H9 (cell line): ENCODE measurements at regions not wholly inside any gene's neighbourhood (a gene's known extent, or its start where the extent isn't known, plus 50 kb on each side); places are given as distances from the start of the nearest gene placed in this dataset.
A peak's percentile ranks its signal among the peaks of the same experiment; 100 is the strongest.

ENCODE experiments used
- DNase-seq: peaks from one replicate; pipeline ENCODE4 v3.0.0-alpha.2; 2017
- H2AFZ ChIP-seq: one replicate; pipeline ENCODE4 v1.6.1; 2013; ENCODE audit warnings: mild to moderate bottlenecking, low read length, control low read depth, moderate library complexity
- H2AK5ac ChIP-seq: 2 replicates; pipeline ENCODE4 v1.6.1; 2013; ENCODE audit warnings: low read length, control low read depth, mixed read lengths; ENCODE audit not compliant: insufficient read length
- H2BK120ac ChIP-seq: one replicate; pipeline ENCODE4 v1.6.1; 2013; ENCODE audit warnings: low read depth, mild to moderate bottlenecking, low read length, control low read depth, inconsistent platforms; ENCODE audit not compliant: poor library complexity, severe bottlenecking
- H2BK12ac ChIP-seq: 2 replicates; pipeline ENCODE4 v1.6.1; 2013; ENCODE audit warnings: low read length, control low read depth, mixed read lengths, low read depth; ENCODE audit not compliant: insufficient read length
- H2BK15ac ChIP-seq: 2 replicates; pipeline ENCODE4 v1.6.1; 2013; ENCODE audit warnings: low read depth, low read length, control low read depth
- H2BK20ac ChIP-seq: one replicate; pipeline ENCODE4 v1.6.1; 2013; ENCODE audit warnings: low read depth, mild to moderate bottlenecking, low read length, control low read depth, inconsistent platforms; ENCODE audit not compliant: poor library complexity, severe bottlenecking
- H2BK5ac ChIP-seq: 2 replicates; pipeline ENCODE4 v1.6.1; 2013; ENCODE audit warnings: low read length, control low read depth, mixed read lengths; ENCODE audit not compliant: insufficient read length
- H3K14ac ChIP-seq: 2 replicates; pipeline ENCODE4 v1.6.1; 2013; ENCODE audit warnings: low read length, control low read depth; ENCODE audit not compliant: insufficient read depth
- H3K18ac ChIP-seq: 2 replicates; pipeline ENCODE4 v1.6.1; 2013; ENCODE audit warnings: low read depth, mild to moderate bottlenecking, mixed read lengths, low read length, control low read depth; ENCODE audit not compliant: insufficient read length
- H3K23ac ChIP-seq: 2 replicates; pipeline ENCODE4 v1.6.1; 2013; ENCODE audit warnings: low read length, control low read depth, mixed read lengths, low read depth; ENCODE audit not compliant: insufficient read length
- H3K23me2 ChIP-seq: 2 replicates; pipeline ENCODE4 v1.6.1; 2013; ENCODE audit warnings: low read depth, mild to moderate bottlenecking, mixed read lengths, low read length, control low read depth; ENCODE audit not compliant: insufficient read length, poor library complexity, severe bottlenecking
- H3K27ac ChIP-seq: 2 replicates; pipeline ENCODE4 v1.5.1; 2013; ENCODE audit warnings: low read length, control low read depth, mixed read lengths, low read depth; ENCODE audit not compliant: insufficient read length
- H3K27me3 ChIP-seq: 2 replicates; pipeline ENCODE4 v1.6.1; 2013; ENCODE audit warnings: low read length, control low read depth, inconsistent platforms; ENCODE audit not compliant: insufficient read depth
- H3K4ac ChIP-seq: 2 replicates; pipeline ENCODE4 v1.6.1; 2013; ENCODE audit warnings: low read depth, mild to moderate bottlenecking, control low read depth, inconsistent platforms, low read length, moderate library complexity
- H3K4me1 ChIP-seq: 2 replicates; pipeline ENCODE4 v1.6.1; 2013; ENCODE audit warnings: low read length, control low read depth, inconsistent platforms; ENCODE audit not compliant: insufficient read depth
- H3K4me2 ChIP-seq: 2 replicates; pipeline ENCODE4 v1.6.1; 2013; ENCODE audit warnings: low read length, control low read depth, mixed read lengths; ENCODE audit not compliant: insufficient read length, insufficient read depth
- H3K56ac ChIP-seq: 2 replicates; pipeline ENCODE4 v1.6.1; 2013; ENCODE audit warnings: low read depth, mild to moderate bottlenecking, mixed read lengths, low read length, control low read depth; ENCODE audit not compliant: insufficient read length
- H3K79me1 ChIP-seq: 2 replicates; pipeline ENCODE4 v1.6.1; 2013; ENCODE audit warnings: low read depth, mild to moderate bottlenecking, moderate library complexity, low read length, control low read depth, inconsistent platforms; ENCODE audit not compliant: insufficient read depth, poor library complexity, severe bottlenecking
- H3K79me2 ChIP-seq: 2 replicates; pipeline ENCODE4 v1.6.1; 2013; ENCODE audit warnings: low read length, control low read depth, inconsistent platforms; ENCODE audit not compliant: insufficient read depth
- H3K9ac ChIP-seq: 2 replicates; pipeline ENCODE4 v1.6.1; 2013; ENCODE audit warnings: low read length, control low read depth, mixed read lengths; ENCODE audit not compliant: insufficient read length; ENCODE audit errors: extremely low read depth
- H3K9me3 ChIP-seq: one replicate; pipeline ENCODE4 v1.6.1; 2013; ENCODE audit warnings: low read depth, low read length, inconsistent platforms; ENCODE audit not compliant: control insufficient read depth
- H3T11ph ChIP-seq: one replicate; pipeline ENCODE4 v1.6.1; 2013; ENCODE audit warnings: mild to moderate bottlenecking, low read length, control low read depth, inconsistent platforms
- H4K20me1 ChIP-seq: one replicate; pipeline ENCODE4 v1.6.1; 2013; ENCODE audit not compliant: control insufficient read depth, insufficient read length, insufficient read depth
- H4K5ac ChIP-seq: 2 replicates; pipeline ENCODE4 v1.6.1; 2013; ENCODE audit warnings: low read depth, mild to moderate bottlenecking, mixed read lengths, low read length, control low read depth; ENCODE audit not compliant: insufficient read length
- H4K8ac ChIP-seq: replicated peaks from 2 replicates; pipeline ENCODE4 v1.6.1; 2013; ENCODE audit warnings: low read length, control low read depth, mixed read lengths, low read depth; ENCODE audit not compliant: insufficient read length
- H4K91ac ChIP-seq: 2 replicates; pipeline ENCODE4 v1.6.1; 2013; ENCODE audit warnings: low read depth, mild to moderate bottlenecking, moderate library complexity, mixed read lengths, low read length, control low read depth; ENCODE audit not compliant: insufficient read length
- H3K27ac Mint-ChIP-seq, 3 experiments: 2 replicates in 2 of 3; 3 replicates in 1 of 3; pipeline ENCODE4 v1.8.0; 2020 to 2021; ENCODE audit warnings: mixed read lengths in 3 of 3, mild to moderate bottlenecking in 1 of 3, moderate library complexity in 1 of 3
- H3K27me3 Mint-ChIP-seq: 2 replicates; pipeline ENCODE4 v1.8.0; 2021; ENCODE audit warnings: low read depth, mild to moderate bottlenecking, moderate library complexity, mixed read lengths
- H3K36me3 Mint-ChIP-seq, 3 experiments: 2 replicates in 2 of 3; 3 replicates in 1 of 3; pipeline ENCODE4 v1.8.0; 2020 to 2021; ENCODE audit warnings: low read depth in 3 of 3, mixed read lengths in 3 of 3; ENCODE audit not compliant: insufficient read depth in 1 of 3
- H3K4me1 Mint-ChIP-seq, 2 experiments: 2 replicates each; pipeline ENCODE4 v1.8.0; 2020; ENCODE audit warnings: mixed read lengths in 2 of 2
- H3K4me3 Mint-ChIP-seq, 2 experiments: 2 replicates in 1 of 2; 3 replicates in 1 of 2; pipeline ENCODE4 v1.8.0; 2020 to 2021; ENCODE audit warnings: mild to moderate bottlenecking in 2 of 2, mixed read lengths in 2 of 2, moderate library complexity in 1 of 2
- H3K9me3 Mint-ChIP-seq, 2 experiments: 2 replicates in 1 of 2; 3 replicates in 1 of 2; pipeline ENCODE4 v1.8.0; 2020; ENCODE audit warnings: mild to moderate bottlenecking in 2 of 2, mixed read lengths in 2 of 2, moderate library complexity in 1 of 2
- WGBS: extraction: QIAGEN DNeasy Blood & Tissue Kit; methylation state at CpG from one replicate; pipeline ENCODE4 v1.1.7; 2013; ENCODE audit warnings: missing lambda C conversion rate, low lambda C conversion rate, mixed read lengths; ENCODE audit not compliant: insufficient read length; ENCODE audit errors: extremely low coverage; 5-methylcytosine and 5-hydroxymethylcytosine counted together
- TF ChIP-seq, protein P1 (sequence below): fragments of 200-600 bp; sonication (generic); conservative IDR thresholded peaks from 3 replicates; pipeline ENCODE4 v1.8.0; 2021; ENCODE audit warnings: antibody characterized with exemption, mild to moderate bottlenecking

GRCh38 chr20:51313358-51313827 is 229.1 kb downstream of the NFATC2 start:
- no peak overlapping the region; a peak in 1 of 5 replicates for H3K4me3 Mint-ChIP-seq
- H3K79me2 ChIP-seq = no peaks in the 10 kb centered on the region
- peaks cover 50 to 51% of the 10 kb centered on the region in 2 experiments for H3K4me1 Mint-ChIP-seq
- H2AK5ac ChIP-seq = no peak overlapping the region
- WGBS = no CpG with 5 or more reads among the region's 5 CpGs
- no peak overlapping the region for H3K4me2 ChIP-seq
- no peak overlapping the region for H4K5ac ChIP-seq
- H3K27me3 Mint-ChIP-seq = peaks cover 14% of the 10 kb centered on the region
- no peak overlapping the region for H2BK120ac ChIP-seq
- no peak overlapping the region for H3K23ac ChIP-seq
- peak overlapping the region in 1 of 3 experiments; percentile 93; a peak in 2 of 7 replicates for H3K27ac Mint-ChIP-seq
- peaks cover 5% of the 10 kb centered on the region; the same call in 1 of the 2 replicates for H3K4me1 ChIP-seq
- H3K36me3 Mint-ChIP-seq = peaks cover 9 to 26% (median 18%) of the 10 kb centered on the region in 3 experiments
- H3K9me3 ChIP-seq = peaks cover 9% of the 10 kb centered on the region
- peak overlapping the region; percentile 60 for H3K18ac ChIP-seq
- H2AFZ ChIP-seq = no peak overlapping the region
- H3T11ph ChIP-seq = no peak overlapping the region
- H3K9me3 Mint-ChIP-seq = peaks cover 23 to 25% of the 10 kb centered on the region in 2 experiments
- H3K9ac ChIP-seq = no peak overlapping the region
- no peak overlapping the region for H3K4ac ChIP-seq
- no peak overlapping the region for H4K91ac ChIP-seq
- TF ChIP-seq, protein P1, sequence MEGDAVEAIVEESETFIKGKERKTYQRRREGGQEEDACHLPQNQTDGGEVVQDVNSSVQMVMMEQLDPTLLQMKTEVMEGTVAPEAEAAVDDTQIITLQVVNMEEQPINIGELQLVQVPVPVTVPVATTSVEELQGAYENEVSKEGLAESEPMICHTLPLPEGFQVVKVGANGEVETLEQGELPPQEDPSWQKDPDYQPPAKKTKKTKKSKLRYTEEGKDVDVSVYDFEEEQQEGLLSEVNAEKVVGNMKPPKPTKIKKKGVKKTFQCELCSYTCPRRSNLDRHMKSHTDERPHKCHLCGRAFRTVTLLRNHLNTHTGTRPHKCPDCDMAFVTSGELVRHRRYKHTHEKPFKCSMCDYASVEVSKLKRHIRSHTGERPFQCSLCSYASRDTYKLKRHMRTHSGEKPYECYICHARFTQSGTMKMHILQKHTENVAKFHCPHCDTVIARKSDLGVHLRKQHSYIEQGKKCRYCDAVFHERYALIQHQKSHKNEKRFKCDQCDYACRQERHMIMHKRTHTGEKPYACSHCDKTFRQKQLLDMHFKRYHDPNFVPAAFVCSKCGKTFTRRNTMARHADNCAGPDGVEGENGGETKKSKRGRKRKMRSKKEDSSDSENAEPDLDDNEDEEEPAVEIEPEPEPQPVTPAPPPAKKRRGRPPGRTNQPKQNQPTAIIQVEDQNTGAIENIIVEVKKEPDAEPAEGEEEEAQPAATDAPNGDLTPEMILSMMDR = no peak
- no peak overlapping the region for H4K8ac ChIP-seq
- DNase-seq = no peak
- no peak overlapping the region for H2BK5ac ChIP-seq
- no peaks in the 10 kb centered on the region for H3K23me2 ChIP-seq
- H3K79me1 ChIP-seq = no peaks in the 10 kb centered on the region
- H3K27ac ChIP-seq = no peak overlapping the region
- no peaks in the 10 kb centered on the region for H4K20me1 ChIP-seq
- no peaks in the 10 kb centered on the region; the same call in 1 of the 2 replicates for H3K27me3 ChIP-seq
- no peak overlapping the region for H2BK15ac ChIP-seq
- H3K14ac ChIP-seq = no peak overlapping the region
- no peak overlapping the region for H3K56ac ChIP-seq
- no peak overlapping the region for H2BK12ac ChIP-seq
- no peak overlapping the region for H2BK20ac ChIP-seq
